Loucy (cell line): ENCODE measurements at regions not wholly inside any gene's neighbourhood (a gene's known extent, or its start where the extent isn't known, plus 50 kb on each side); places are given as distances from the start of the nearest gene placed in this dataset.

Source experiments
- H2AFZ ChIP-seq: fragments of 200-600 bp; sonication (generic); 2 replicates; pipeline ENCODE4 v1.6.0; 2016; ENCODE audit warnings: antibody characterized with exemption, mild to moderate bottlenecking, low read length, moderate library complexity
- H3F3A ChIP-seq: fragments of 200-600 bp; 2 replicates; pipeline ENCODE4 v1.6.0; 2016; ENCODE audit warnings: antibody characterized with exemption, low read depth, mild to moderate bottlenecking
- H3K27me3 ChIP-seq: fragments of 200-600 bp; sonication (generic); 2 replicates; pipeline ENCODE4 v1.6.1; 2014; ENCODE audit warnings: low read length, mild to moderate bottlenecking; ENCODE audit not compliant: insufficient read depth, poor library complexity, severe bottlenecking
- H3K36me3 ChIP-seq: fragments of 200-600 bp; sonication (generic); 2 replicates; pipeline ENCODE4 v1.6.1; 2016; ENCODE audit warnings: low read length; ENCODE audit not compliant: insufficient read depth
- H3K4me1 ChIP-seq: fragments of 200-600 bp; sonication (generic); 2 replicates; pipeline ENCODE4 v1.5.1; 2014; ENCODE audit warnings: low read length, mild to moderate bottlenecking; ENCODE audit not compliant: insufficient read depth, poor library complexity, severe bottlenecking
- H3K4me2 ChIP-seq: fragments of 200-600 bp; sonication (generic); 2 replicates; pipeline ENCODE4 v1.6.0; 2014; ENCODE audit warnings: antibody characterized with exemption, low read length, low read depth, mild to moderate bottlenecking; ENCODE audit not compliant: poor library complexity, severe bottlenecking
- H3K4me3 ChIP-seq: fragments of 200-600 bp; sonication (generic); 2 replicates; pipeline ENCODE4 v1.5.1; 2014; ENCODE audit warnings: low read length, mild to moderate bottlenecking, mixed read lengths; ENCODE audit not compliant: poor library complexity, severe bottlenecking
- H3K79me2 ChIP-seq: fragments of 200-600 bp; sonication (generic); 2 replicates; pipeline ENCODE4 v1.6.1; 2014; ENCODE audit warnings: low read length; ENCODE audit not compliant: insufficient read depth
- H3K9ac ChIP-seq: fragments of 200-600 bp; sonication (generic); 2 replicates; pipeline ENCODE4 v1.6.0; 2014; ENCODE audit warnings: mild to moderate bottlenecking, low read depth, low read length, moderate library complexity; ENCODE audit not compliant: poor library complexity, severe bottlenecking
- H3K9me2 ChIP-seq: fragments of 200-600 bp; sonication (generic); replicated peaks from 2 replicates; pipeline ENCODE4 v1.6.1; 2016; ENCODE audit warnings: low read depth, low read length, mixed read lengths
- H3K9me3 ChIP-seq: fragments of 200-600 bp; sonication (generic); 2 replicates; pipeline ENCODE4 v1.6.1; 2014; ENCODE audit warnings: mild to moderate bottlenecking, antibody characterized with exemption, low read length, low read depth; ENCODE audit not compliant: insufficient read depth
- H4K20me1 ChIP-seq: fragments of 200-600 bp; sonication (generic); 2 replicates; pipeline ENCODE4 v1.6.0; 2014; ENCODE audit warnings: antibody characterized with exemption, low read length, mild to moderate bottlenecking; ENCODE audit not compliant: insufficient read depth, poor library complexity, severe bottlenecking
- EZH2phosphoT487 ChIP-seq: fragments of 200-600 bp; IDR thresholded peaks from 2 replicates; pipeline ENCODE4 v1.6.1; 2018; ENCODE audit warnings: antibody characterized with exemption, mild to moderate bottlenecking, moderate library complexity, borderline replicate concordance
- TF ChIP-seq, protein P1 (sequence below): fragments of 200-600 bp; sonication (generic); conservative IDR thresholded peaks from 2 replicates; pipeline ENCODE4 v1.5.1; 2014; ENCODE audit warnings: mild to moderate bottlenecking, antibody characterized with exemption, low read length

DNA sequence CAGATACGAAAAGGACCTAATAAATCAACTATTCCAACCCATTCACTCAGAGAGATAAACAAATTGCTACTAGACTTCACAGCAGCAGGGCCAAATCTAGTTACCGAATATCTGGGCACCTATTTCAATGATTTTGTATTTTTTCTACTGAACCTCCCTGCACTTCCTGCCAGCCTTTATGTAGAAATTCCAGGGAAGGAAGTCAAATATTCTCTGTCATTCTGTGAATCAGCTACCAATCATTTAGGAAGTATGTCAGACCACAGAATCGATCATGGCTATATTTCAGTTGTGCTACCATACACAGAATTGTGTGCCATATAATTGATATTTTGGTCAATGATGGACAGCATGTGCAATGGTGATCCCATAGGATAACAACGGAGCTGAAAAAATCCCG is 109.6 kb upstream of the SPOPL start:
- H3K79me2 ChIP-seq: no peaks in the 10 kb centered on the region
- H3K4me2 ChIP-seq: no peak overlapping the region
- H3K36me3 ChIP-seq: no peaks in the 10 kb centered on the region
- H3K4me3 ChIP-seq: no peak overlapping the region
- H3K9me2 ChIP-seq: no peaks in the 10 kb centered on the region
- no peaks in the 10 kb centered on the region for H3K4me1 ChIP-seq
- TF ChIP-seq EZH2phosphoT487: no peak
- TF ChIP-seq, protein P1, sequence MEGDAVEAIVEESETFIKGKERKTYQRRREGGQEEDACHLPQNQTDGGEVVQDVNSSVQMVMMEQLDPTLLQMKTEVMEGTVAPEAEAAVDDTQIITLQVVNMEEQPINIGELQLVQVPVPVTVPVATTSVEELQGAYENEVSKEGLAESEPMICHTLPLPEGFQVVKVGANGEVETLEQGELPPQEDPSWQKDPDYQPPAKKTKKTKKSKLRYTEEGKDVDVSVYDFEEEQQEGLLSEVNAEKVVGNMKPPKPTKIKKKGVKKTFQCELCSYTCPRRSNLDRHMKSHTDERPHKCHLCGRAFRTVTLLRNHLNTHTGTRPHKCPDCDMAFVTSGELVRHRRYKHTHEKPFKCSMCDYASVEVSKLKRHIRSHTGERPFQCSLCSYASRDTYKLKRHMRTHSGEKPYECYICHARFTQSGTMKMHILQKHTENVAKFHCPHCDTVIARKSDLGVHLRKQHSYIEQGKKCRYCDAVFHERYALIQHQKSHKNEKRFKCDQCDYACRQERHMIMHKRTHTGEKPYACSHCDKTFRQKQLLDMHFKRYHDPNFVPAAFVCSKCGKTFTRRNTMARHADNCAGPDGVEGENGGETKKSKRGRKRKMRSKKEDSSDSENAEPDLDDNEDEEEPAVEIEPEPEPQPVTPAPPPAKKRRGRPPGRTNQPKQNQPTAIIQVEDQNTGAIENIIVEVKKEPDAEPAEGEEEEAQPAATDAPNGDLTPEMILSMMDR: no peak
- H3K27me3 ChIP-seq: no peaks in the 10 kb centered on the region
- no peak overlapping the region for H2AFZ ChIP-seq
- H3K9ac ChIP-seq: no peak overlapping the region
- H3F3A ChIP-seq: no peaks in the 10 kb centered on the region
- H4K20me1 ChIP-seq: no peaks in the 10 kb centered on the region
- no peaks in the 10 kb centered on the region for H3K9me3 ChIP-seq

DNA sequence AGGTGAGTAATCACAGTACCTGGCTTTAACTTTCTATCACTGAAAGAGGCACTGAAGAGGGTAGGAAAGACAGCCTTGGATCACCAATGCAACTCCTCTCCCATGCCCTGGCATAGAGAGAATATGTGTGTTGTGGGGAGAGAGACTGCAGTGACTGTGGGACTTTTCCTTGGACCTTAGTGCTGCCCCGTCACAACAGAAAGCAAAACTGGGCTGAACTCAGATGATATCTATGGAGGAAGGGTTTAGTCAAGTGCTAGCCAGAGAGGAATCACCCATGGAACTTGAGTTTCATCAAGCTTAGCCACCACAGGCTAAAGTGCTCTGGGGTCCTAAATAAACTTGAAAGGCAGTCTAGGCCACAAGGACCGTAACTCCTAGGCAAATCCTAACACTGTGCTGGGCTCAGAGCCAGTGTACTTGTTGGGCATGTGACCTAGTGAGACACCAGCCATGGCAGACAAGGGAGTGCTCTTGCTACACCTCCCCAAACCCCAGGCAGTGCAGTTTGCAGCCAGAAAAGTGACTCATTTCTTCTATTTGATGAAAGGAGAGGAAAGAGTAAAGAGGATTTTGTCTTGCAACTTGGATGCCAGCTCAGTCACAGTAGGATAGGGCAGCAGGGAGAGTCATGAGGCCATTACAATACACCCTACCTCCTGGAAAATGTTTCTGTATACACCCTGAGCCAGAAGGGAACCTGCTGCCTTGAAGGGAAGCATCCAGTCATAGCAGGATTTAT is 105.8 kb upstream of the SPOPL start:
- H3K27me3 ChIP-seq: no peaks in the 10 kb centered on the region
- no peaks in the 10 kb centered on the region for H3K36me3 ChIP-seq
- no peak for TF ChIP-seq EZH2phosphoT487
- TF ChIP-seq, protein P1: no peak
- no peaks in the 10 kb centered on the region for H3K9me3 ChIP-seq
- H3K9ac ChIP-seq: no peak overlapping the region
- no peaks in the 10 kb centered on the region for H3K4me1 ChIP-seq
- H3F3A ChIP-seq: no peaks in the 10 kb centered on the region
- no peak overlapping the region for H3K4me3 ChIP-seq
- H4K20me1 ChIP-seq: no peaks in the 10 kb centered on the region
- no peak overlapping the region for H3K4me2 ChIP-seq
- no peaks in the 10 kb centered on the region for H3K9me2 ChIP-seq
- no peak overlapping the region for H2AFZ ChIP-seq
- H3K79me2 ChIP-seq: no peaks in the 10 kb centered on the region

DNA sequence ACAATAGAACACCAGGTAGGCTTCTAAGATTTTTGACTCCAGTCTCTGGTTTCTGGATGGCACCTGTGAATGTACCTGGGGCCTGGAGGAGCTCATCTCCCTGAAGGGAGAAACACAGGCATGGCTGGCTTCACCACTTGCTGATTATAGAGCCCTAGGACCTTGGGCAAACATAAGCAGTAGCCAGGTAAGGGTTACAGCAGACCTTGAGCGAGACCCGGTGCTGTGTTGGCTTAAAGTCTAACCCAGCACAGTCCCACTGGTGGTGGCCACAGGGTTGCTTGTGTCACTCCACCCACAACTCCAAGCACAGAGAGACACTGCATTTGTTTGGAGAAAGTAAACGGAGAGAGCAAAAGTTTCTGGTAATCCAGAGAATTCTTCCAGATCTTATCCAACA is 104.7 kb upstream of the SPOPL start:
- no peak overlapping the region for H3K4me3 ChIP-seq
- no peak overlapping the region for H3K9ac ChIP-seq
- no peaks in the 10 kb centered on the region for H3F3A ChIP-seq
- H3K36me3 ChIP-seq: no peaks in the 10 kb centered on the region
- H3K27me3 ChIP-seq: no peaks in the 10 kb centered on the region
- no peak overlapping the region for H2AFZ ChIP-seq
- H4K20me1 ChIP-seq: no peaks in the 10 kb centered on the region
- no peak overlapping the region for H3K4me2 ChIP-seq
- no peaks in the 10 kb centered on the region for H3K9me3 ChIP-seq
- TF ChIP-seq, protein P1: no peak
- TF ChIP-seq EZH2phosphoT487: no peak
- H3K4me1 ChIP-seq: no peaks in the 10 kb centered on the region
- H3K79me2 ChIP-seq: no peaks in the 10 kb centered on the region
- no peaks in the 10 kb centered on the region for H3K9me2 ChIP-seq
